SK-N-MC (cell line): ENCODE measurements at regions not wholly inside any gene's neighbourhood (a gene's known extent, or its start where the extent isn't known, plus 50 kb on each side); places are given as distances from the start of the nearest gene placed in this dataset.

ENCODE experiments used
- EZH2 ChIP-seq: fragments of 200-600 bp; sonication (generic); IDR thresholded peaks from one replicate; pipeline ENCODE4 v1.6.1; 2017; ENCODE audit warnings: antibody characterized with exemption
- POLR2AphosphoS5 ChIP-seq: IDR thresholded peaks from 2 replicates; pipeline ENCODE4 v1.6.1; 2012; ENCODE audit warnings: mild to moderate bottlenecking, low read depth, low read length, borderline replicate concordance

GRCh38 chr9:88189371-88189770 lies 51.1 kb upstream of the SPATA31C2 start:
- no peak for TF ChIP-seq POLR2AphosphoS5
- no peak for TF ChIP-seq EZH2
